Ishikawa (cell line): ENCODE measurements at regions not wholly inside any gene's neighbourhood (a gene's known extent, or its start where the extent isn't known, plus 50 kb on each side); places are given as distances from the start of the nearest gene placed in this dataset.

Experiments
- CEBPB ChIP-seq: IDR thresholded peaks from 2 replicates; pipeline ENCODE4 v1.6.1; 2012
- CREB1 ChIP-seq: IDR thresholded peaks from 2 replicates; pipeline ENCODE4 v1.6.1; 2012; ENCODE audit warnings: low read depth
- EGR1 ChIP-seq: IDR thresholded peaks from 2 replicates; pipeline ENCODE4 v1.6.1; 2012
- EP300 ChIP-seq: IDR thresholded peaks from 2 replicates; pipeline ENCODE4 v1.6.1; 2012; ENCODE audit warnings: borderline replicate concordance
- FOXM1 ChIP-seq: IDR thresholded peaks from 2 replicates; pipeline ENCODE4 v1.6.1; 2012; ENCODE audit warnings: low read depth, borderline replicate concordance
- MAX ChIP-seq: IDR thresholded peaks from 2 replicates; pipeline ENCODE4 v1.6.1; 2012
- NFIC ChIP-seq: IDR thresholded peaks from 2 replicates; pipeline ENCODE4 v1.6.1; 2012
- RAD21 ChIP-seq: IDR thresholded peaks from 2 replicates; pipeline ENCODE4 v1.6.1; 2012; ENCODE audit warnings: low read depth
- REST ChIP-seq: IDR thresholded peaks from 2 replicates; pipeline ENCODE4 v1.6.1; 2012; ENCODE audit warnings: low read depth, mild to moderate bottlenecking
- TAF1 ChIP-seq: IDR thresholded peaks from 2 replicates; pipeline ENCODE4 v1.6.1; 2012; ENCODE audit warnings: low read depth, mild to moderate bottlenecking
- TCF12 ChIP-seq: IDR thresholded peaks from 2 replicates; pipeline ENCODE4 v1.6.1; 2012; ENCODE audit warnings: low read depth
- TEAD4 ChIP-seq: IDR thresholded peaks from 2 replicates; pipeline ENCODE4 v1.6.1; 2012
- USF1 ChIP-seq: IDR thresholded peaks from 2 replicates; pipeline ENCODE4 v1.6.1; 2012
- YY1 ChIP-seq: IDR thresholded peaks from 2 replicates; pipeline ENCODE4 v1.6.1; 2012; ENCODE audit warnings: low read depth
- ZBTB7A ChIP-seq: IDR thresholded peaks from 2 replicates; pipeline ENCODE4 v1.6.1; 2012; ENCODE audit warnings: low read depth

GRCh38 chr5:61687371-61687770, 355.3 kb downstream of the ZSWIM6 start:
- TF ChIP-seq YY1: no peak

GRCh38 chr5:61689153-61689846, 357.2 kb downstream of the ZSWIM6 start:
- no peak for TF ChIP-seq FOXM1
- no peak for TF ChIP-seq MAX
- no peak for TF ChIP-seq TCF12
- TF ChIP-seq TAF1: no peak
- TF ChIP-seq CEBPB: no peak
- no peak for TF ChIP-seq ZBTB7A
- TF ChIP-seq EGR1: no peak
- no peak for TF ChIP-seq YY1
- no peak for TF ChIP-seq RAD21
- no peak for TF ChIP-seq REST

GRCh38 chr5:61697809-61698558, 365.9 kb downstream of the ZSWIM6 start:
- TF ChIP-seq NFIC: no peak
- no peak for TF ChIP-seq YY1
- TF ChIP-seq RAD21: no peak
- TF ChIP-seq TCF12: no peak
- TF ChIP-seq EGR1: no peak
- TF ChIP-seq FOXM1: no peak
- TF ChIP-seq USF1: no peak

- TF ChIP-seq EP300 (no peak), TAF1 (no peak), RAD21 (no peak), CREB1 (no peak), FOXM1 (no peak), EGR1 (no peak), MAX (no peak)
These were observed 370.0 kb downstream of the ZSWIM6 start for GRCh38 chr5:61701877-61702602.

GRCh38 chr5:61702784-61703183, 370.7 kb downstream of the ZSWIM6 start:
- TF ChIP-seq MAX (no peak), REST (no peak), RAD21 (no peak), CREB1 (no peak), FOXM1 (no peak), CEBPB (no peak), TAF1 (no peak), YY1 (no peak), NFIC (no peak), ZBTB7A (no peak), EGR1 (no peak), TCF12 (no peak)

- TF ChIP-seq RAD21 (no peak), ZBTB7A (no peak), YY1 (no peak), MAX (no peak), CEBPB (no peak), EP300 (no peak), TEAD4 (no peak), REST (no peak)
These were observed 372.2 kb downstream of the ZSWIM6 start for GRCh38 chr5:61704289-61704688.
